Upper lobe of right lung (tissue), 1 donor: ENCODE measurements at regions not wholly inside any gene's neighbourhood (a gene's known extent, or its start where the extent isn't known, plus 50 kb on each side); places are given as distances from the start of the nearest gene placed in this dataset.
A peak's percentile ranks its signal among the peaks of the same experiment; 100 is the strongest.

Source experiments
- ATAC-seq: fragments of 200-7000 bp; cut with Tn5 transposase; one replicate; pipeline ENCODE4 v1.9.1; 2020; ENCODE audit warnings: mild to moderate bottlenecking, moderate library complexity
- DNase-seq: peaks from one replicate; pipeline ENCODE4 v3.0.0-alpha.2; 2020
- H3K27ac ChIP-seq: fragments of 200-600 bp; one replicate; pipeline ENCODE4 v1.8.0; 2022
- H3K27me3 ChIP-seq: fragments of 200-600 bp; one replicate; pipeline ENCODE4 v1.8.0; 2022; ENCODE audit warnings: mild to moderate bottlenecking
- H3K36me3 ChIP-seq: fragments of 200-600 bp; one replicate; pipeline ENCODE4 v1.8.0; 2022
- H3K4me1 ChIP-seq: fragments of 200-600 bp; one replicate; pipeline ENCODE4 v1.8.0; 2022
- H3K4me3 ChIP-seq: fragments of 200-600 bp; one replicate; pipeline ENCODE4 v1.8.0; 2022; ENCODE audit warnings: mild to moderate bottlenecking
- H3K9me3 ChIP-seq: fragments of 200-600 bp; one replicate; pipeline ENCODE4 v1.8.0; 2022
- CTCF ChIP-seq: fragments of 200-600 bp; IDR thresholded peaks from one replicate; pipeline ENCODE4 v1.8.0; 2022; ENCODE audit warnings: antibody characterized with exemption
- intact Hi-C: fragments of 100-400 bp; cut with DNase I; formaldehyde crosslinking; loops from one replicate; pipeline ENCODE4 v1.11.0; 2022
- donor health status: DM: no; HTN: yes; CAD: no; lungs with severe emphysema.

GRCh38 chr2:239576784-239577685, 176.2 kb upstream of the HDAC4 start:
- ATAC-seq (no peak), DNase-seq (peak; percentile 26)
- no peak overlapping the region for H3K27ac ChIP-seq
- H3K4me3 ChIP-seq: no peak overlapping the region
- H3K27me3 ChIP-seq: no peaks in the 10 kb centered on the region
- intact Hi-C loops: no loop called here
- H3K36me3 ChIP-seq: no peaks in the 10 kb centered on the region
- no peaks in the 10 kb centered on the region for H3K9me3 ChIP-seq
- no peaks in the 10 kb centered on the region for H3K4me1 ChIP-seq
- TF ChIP-seq CTCF: no peak

- TF ChIP-seq CTCF: no peak
- no peaks in the 10 kb centered on the region for H3K36me3 ChIP-seq
- intact Hi-C loops: no loop called here
- DNase-seq (peak; percentile 30), ATAC-seq (no peak)
- H3K27ac ChIP-seq: no peak overlapping the region
- no peak overlapping the region for H3K4me3 ChIP-seq
- H3K4me1 ChIP-seq: no peaks in the 10 kb centered on the region
- H3K27me3 ChIP-seq: no peaks in the 10 kb centered on the region
- no peaks in the 10 kb centered on the region for H3K9me3 ChIP-seq
Measured at GRCh38 chr2:239575931-239576445, 175.2 kb upstream of the HDAC4 start.

GRCh38 chr2:239574434-239575156, 173.8 kb upstream of the HDAC4 start:
- H3K4me1 ChIP-seq: no peaks in the 10 kb centered on the region
- DNase-seq: peak; percentile 62
- intact Hi-C loops: no loop called here

GRCh38 chr2:239574054-239574433, 173.2 kb upstream of the HDAC4 start:
- H3K4me3 ChIP-seq: no peak overlapping the region
- no peaks in the 10 kb centered on the region for H3K9me3 ChIP-seq
- ATAC-seq (no peak), DNase-seq (peak; percentile 19)
- H3K27ac ChIP-seq: no peak overlapping the region
- no peaks in the 10 kb centered on the region for H3K4me1 ChIP-seq
- H3K36me3 ChIP-seq: no peaks in the 10 kb centered on the region
- no peak for TF ChIP-seq CTCF
- intact Hi-C loops: no loop called here
- no peaks in the 10 kb centered on the region for H3K27me3 ChIP-seq

More at GRCh38 chr2:239574434-239575156, 173.8 kb upstream of the HDAC4 start:
- Histone ChIP-seq H3K9me3 (no peaks in the 10 kb centered on the region), H3K27ac (no peak overlapping the region), H3K27me3 (no peaks in the 10 kb centered on the region), H3K4me3 (no peak overlapping the region), H3K36me3 (no peaks in the 10 kb centered on the region)
- no peak for TF ChIP-seq CTCF
- ATAC-seq: no peak

- Histone ChIP-seq H3K4me1 (no peaks in the 10 kb centered on the region), H3K27ac (no peak overlapping the region), H3K4me3 (no peak overlapping the region), H3K27me3 (no peaks in the 10 kb centered on the region), H3K36me3 (no peaks in the 10 kb centered on the region), H3K9me3 (no peaks in the 10 kb centered on the region)
- ATAC-seq (no peak), DNase-seq (peak; percentile 37)
- intact Hi-C loops: no loop called here
- no peak for TF ChIP-seq CTCF
Measured at GRCh38 chr2:239570971-239571520, 170.2 kb upstream of the HDAC4 start.
